ENCODE measurements at regions not wholly inside any gene's neighbourhood (a gene's known extent, or its start where the extent isn't known, plus 50 kb on each side); places are given as distances from the start of the nearest gene placed in this dataset.
"Not testable (repeated sequence)": the region's sequence is repeated elsewhere in the genome, so short reads cannot be mapped to it uniquely, and the experiment has no call there.

DNA sequence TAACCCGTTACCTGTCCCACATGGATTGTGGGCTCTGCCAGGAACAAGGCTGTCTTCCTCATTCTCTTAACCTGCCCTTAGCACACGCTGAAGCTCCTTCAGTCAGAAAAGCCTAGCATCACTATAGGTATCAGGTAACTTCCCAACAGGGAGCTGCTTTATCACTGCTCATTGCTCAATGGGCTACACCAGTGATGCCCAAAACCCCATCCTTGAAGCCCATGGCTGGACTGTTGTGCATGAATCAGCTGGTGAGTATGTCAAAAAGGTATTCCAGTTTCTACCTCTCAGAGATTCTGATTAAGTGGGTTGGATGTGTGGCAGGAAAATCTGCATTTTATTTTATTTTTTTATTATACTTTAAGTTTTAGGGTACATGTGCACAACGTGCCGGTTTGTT lies 362.2 kb downstream of the LRATD1 start:
- DNase-seq: no peak

DNA sequence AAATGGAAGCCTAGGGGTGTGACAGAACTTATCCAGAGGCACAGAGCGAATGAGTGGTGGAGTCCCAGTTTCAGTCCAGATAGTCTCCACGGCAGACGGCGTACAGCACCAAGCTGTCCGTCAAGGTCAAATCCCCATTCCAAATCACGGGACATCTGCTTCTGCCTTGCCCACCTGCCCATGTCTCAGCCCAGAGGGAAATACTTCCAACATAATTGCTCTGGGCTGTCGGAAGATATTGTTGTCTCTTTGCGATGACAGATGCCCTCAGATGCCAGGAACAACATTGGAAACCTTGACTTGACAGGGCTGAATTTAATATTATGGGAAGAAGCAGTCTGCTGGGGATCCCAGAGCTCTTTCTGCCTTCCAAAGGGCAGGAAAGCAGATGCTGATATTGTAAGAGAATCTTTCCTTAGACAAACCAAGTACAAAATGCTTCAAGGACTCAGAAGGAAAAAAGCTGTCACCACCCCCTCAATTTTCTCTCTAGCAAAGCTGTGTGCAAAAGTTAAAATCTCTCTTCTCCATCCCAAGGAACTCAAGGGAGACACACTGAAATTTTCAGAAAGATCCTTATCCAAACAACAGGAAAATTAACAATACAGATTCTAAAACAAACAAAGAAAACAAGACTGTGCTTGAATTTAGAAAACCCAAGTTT lies 364.0 kb downstream of the LRATD1 start:
- no peak for DNase-seq

DNA sequence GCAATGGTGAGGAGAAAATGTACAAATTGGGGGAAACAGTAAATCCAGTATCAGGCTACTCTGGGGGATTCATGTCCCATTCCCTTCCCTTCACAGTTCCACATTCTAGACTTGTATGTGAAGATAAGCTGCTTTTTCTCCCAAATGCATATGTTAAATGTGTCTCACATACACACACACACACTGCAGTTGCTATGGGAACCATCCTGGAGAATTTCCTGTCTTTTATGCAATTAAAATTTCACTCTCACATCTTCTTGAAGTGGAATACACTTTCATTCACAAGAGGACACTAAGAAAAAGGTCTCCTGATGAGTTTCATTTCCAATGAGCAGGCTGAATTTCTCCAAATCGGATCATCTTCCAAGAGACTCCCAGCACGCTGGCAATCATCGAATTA lies 366.0 kb downstream of the LRATD1 start:
- DNase-seq: no peak

DNA sequence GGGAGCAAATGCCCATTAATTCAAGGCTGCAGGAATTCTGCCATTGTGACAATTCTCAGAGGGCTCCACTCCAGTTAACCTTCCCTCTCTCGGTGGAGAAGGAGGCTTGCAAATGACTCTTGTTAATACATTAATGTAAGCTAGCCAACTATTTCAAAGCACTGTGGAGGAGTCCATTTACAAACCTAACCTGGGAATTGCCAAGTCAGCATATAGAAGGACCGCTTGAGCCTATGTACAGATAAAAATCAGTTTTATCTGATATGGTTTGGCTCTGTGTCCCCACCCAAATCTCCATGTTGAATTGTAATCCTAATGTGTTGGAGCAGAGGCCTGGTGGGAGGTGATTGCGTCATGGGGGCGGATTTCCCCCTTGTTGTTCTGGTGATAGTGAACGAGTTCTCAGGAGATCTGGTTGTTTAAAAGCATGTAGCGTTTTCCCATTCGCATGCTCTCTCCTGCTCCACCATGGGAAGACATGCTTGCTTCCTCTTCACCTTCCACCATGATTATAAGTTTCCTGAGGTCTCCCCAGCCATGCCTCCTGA lies 366.7 kb downstream of the LRATD1 start:
- DNase-seq: no peak

DNA sequence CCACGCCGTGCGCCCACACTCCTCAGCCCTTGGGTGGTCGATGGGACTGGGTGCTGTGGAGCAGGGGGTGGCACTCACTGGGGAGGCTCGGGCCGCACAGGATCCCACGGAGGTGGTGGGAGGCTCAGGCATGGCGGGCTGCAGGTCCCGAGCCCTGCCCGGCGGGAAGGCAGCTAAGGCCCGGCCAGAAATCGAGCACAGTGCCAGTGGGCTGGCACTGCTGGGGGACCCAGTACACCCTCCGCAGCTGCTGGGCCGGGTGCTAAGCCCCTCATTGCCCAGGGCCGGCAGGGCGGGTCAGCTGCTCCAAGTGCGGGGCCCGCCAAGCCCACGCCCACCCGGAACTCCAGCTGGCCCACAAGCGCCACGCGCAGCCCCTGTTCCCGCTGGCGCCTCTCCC lies 370.0 kb downstream of the LRATD1 start:
- DNase-seq: not testable (repeated sequence)

DNA sequence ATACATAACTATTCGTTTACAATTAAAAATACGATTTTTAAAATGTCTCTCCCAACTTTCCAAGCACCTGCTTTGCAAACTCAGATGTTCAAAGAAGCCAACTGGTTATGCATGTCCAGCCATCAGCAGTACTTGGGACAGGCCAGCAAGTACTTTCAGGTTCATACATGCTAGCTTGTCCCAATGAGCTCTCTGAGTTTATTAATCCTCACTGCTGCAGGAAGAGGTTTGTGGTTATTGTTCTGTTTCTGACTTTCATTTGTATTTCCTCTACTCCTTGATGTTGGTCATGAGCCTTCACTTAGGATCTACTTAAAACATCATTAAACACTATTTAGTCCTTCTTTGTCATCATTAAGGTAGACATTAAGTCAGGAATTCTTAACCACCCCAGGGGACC lies 374.1 kb downstream of the LRATD1 start:
- DNase-seq: no peak

DNA sequence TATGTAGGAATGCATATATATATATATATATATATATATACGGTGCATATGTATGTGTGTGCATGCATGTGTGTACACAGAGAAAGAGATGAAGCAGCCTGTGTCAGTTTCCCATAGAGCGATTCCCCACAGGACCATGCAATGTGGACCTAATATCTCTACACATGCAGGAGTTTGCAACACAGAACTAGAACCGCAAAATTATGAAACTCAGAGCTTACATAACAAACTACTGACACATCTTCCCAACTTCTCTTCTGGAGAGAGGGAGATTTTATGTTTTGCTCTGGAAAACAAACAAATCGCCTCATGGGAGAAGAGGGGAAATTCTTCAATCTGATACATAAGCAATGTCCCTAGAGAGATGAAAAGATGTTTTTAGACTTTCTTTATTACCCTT lies 377.2 kb downstream of the LRATD1 start:
- DNase-seq: no peak

DNA sequence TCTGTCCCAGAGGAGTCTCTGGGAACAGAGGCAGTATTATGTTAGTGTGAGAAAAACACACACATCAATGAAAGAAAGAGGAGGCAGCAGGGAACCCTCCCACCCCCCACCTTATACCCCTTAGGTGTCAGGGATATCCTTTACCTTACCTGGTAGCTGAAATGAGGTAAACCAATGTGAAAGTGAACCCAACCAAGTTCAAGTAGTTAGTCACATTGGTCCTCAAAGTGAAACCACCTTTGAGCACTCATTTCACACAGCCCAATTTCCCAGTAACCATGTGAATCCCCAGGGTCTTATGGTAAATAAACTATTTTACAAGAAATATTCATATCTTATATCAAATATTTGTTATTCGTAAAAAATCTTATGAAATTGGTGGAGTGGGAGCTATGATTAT lies 377.8 kb downstream of the LRATD1 start:
- DNase-seq: no peak

DNA sequence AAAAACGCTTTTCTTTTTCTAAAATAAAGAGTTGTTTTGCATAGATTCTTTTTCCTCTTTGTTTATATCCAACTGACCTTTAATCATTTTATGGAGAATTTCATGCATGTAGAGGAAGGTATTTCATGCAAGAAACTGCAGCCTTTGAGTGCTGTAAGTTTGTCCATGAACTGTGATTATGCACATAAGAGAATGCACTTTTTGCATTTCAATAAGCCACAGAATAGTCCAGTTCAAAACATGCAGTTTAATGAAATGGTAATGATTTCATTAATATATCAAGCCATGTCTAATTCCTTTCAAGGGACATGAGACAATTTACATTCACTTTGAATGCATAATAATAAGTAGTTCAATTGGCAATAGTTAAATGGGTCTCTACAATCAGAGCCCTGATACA lies 386.3 kb downstream of the LRATD1 start:
- DNase-seq: no peak

DNA sequence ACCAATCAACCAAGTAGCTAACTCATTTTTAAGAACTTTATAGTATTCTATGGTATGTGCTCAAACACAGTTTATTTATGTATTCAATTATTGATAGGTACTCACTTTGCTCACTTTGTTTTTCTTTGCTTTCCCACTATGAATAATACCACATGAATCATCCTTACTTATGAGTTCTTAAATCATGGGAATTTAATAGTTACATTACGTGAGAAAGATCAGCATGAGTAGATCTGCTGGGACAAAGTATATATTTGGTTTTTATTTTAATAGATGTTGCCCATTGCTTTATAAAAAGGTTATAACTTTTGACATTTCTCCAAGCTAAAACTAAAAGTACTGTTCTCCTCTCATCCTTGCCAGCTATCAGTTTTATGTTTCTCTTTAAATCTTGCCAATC lies 390.7 kb downstream of the LRATD1 start:
- no peak for DNase-seq

DNA sequence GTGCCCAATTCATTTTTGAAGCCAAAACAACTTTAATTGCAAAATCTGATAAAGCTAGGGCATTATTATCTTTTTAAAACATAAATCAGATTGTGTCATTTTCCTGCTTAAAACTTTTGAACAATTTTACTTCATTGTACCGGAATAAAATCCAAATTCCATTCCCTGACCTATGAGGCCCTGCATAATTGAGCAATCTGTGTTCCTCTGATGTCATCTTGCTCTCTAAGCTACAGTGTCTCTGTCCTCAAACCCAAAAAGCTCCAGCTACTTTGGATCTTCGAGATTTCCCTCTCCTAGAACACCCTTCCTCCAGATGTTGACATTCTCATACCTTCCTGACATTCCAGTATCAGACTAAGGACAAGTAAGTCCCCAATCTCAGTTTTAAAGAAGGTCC lies 395.9 kb downstream of the LRATD1 start:
- DNase-seq: no peak

DNA sequence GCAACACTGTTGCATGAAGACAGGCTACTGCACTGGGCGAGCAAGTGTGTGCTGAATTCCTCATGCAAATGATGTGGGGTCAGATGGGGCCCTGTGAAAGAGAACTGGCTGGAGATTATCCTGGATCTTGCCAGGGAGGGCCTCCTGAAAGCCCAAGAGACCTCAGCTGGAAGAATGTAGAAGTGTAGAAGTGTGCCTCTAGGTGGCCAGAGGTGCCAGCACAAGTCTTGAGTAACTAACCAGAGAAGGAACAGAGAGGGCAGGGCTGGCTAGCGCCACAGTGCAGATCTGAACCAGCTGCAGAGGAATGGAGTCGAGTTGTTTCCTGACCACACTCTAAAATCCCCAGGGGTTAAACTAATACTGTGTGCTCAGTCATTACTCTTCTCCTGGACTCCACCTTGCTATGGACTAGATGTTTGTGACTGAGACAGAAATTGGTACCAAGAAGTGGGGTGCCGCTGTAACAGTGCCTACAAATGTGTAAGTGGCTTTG lies 399.3 kb downstream of the LRATD1 start:
- no peak for DNase-seq

DNA sequence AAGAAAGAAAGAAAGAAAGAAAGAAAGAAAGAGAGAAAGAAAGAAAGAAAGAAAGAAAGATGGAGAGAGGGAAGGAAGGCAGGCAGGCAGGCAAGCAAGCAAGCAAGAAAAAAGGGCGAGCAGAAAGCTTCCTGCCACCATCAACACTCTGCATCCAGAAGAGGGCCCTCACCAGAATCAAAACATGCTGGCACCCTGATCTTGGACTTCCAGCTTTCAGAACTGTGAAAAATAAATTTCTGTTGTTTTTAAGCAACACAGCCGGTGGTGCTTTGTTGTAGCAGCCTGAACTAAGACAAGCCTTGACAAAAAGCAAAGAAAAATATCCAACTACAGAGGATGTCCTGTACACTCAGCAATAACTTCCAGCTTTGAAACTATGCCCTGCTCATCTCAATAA lies 401.7 kb downstream of the LRATD1 start:
- no peak for DNase-seq

DNA sequence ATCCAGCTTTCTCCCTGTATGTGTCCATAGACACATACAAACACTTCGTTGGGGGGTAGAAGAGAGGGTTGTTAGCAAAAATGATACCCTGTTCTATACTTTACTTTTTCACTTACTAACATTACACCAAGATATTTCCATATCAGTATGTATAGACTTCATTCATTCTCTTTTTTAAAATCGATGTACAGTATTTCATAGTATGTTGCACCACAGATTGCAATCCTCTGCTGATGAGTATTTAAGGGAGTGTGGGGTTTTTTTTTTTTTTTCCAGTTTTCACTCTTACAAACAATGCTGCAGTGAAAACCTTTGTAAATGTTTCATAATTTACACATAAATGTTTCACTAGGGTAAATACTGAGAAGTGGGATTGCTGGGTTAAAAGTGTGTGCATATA lies 402.3 kb downstream of the LRATD1 start:
- no peak for DNase-seq

DNA sequence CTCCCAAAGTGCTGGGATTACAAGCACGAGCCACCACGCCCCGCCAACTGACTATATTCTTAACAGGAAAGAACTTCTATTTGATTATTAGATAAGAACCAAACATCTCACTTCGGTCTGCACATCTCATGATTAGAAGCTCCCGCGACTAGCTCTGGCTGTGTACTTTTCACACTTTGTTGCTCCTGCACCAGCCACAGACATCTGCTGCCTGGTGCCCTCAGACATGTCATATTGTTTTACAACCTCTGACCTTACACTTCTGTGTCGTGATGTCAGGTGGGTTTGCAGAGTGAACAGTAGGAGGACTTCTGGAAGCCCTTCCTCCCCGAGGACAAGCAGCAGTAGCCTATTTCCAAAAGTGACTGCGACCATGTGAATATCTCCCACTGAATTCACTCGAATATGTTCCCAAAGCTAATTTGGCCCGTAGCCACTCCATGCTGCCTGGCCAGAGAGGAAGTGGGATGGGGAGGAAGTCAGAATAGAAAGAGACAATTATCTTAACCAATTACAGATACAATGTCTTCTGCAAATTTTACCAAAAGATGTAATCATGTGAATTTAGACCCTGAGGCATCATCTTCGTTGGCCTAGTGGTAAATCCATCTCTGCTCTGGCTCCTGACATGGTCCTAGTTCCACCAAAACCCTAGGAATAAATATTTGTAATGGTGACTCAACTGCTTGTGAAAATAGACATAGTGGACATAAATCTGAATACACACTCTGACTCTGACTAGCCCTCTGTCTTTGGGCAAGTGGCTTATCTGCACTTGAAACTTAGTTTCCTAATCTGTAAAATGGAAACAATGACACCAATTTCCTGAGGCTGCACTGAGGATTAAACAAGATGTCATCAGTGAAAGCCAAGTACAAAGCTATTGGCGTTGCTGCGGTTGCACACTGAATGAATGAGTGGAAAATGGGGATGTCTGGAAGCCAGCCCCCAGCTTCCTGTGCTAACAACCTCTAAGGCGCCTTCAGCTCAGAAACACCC lies 406.1 kb downstream of the LRATD1 start:
- DNase-seq: peak in 1 of 2 experiments; percentile 29

DNA sequence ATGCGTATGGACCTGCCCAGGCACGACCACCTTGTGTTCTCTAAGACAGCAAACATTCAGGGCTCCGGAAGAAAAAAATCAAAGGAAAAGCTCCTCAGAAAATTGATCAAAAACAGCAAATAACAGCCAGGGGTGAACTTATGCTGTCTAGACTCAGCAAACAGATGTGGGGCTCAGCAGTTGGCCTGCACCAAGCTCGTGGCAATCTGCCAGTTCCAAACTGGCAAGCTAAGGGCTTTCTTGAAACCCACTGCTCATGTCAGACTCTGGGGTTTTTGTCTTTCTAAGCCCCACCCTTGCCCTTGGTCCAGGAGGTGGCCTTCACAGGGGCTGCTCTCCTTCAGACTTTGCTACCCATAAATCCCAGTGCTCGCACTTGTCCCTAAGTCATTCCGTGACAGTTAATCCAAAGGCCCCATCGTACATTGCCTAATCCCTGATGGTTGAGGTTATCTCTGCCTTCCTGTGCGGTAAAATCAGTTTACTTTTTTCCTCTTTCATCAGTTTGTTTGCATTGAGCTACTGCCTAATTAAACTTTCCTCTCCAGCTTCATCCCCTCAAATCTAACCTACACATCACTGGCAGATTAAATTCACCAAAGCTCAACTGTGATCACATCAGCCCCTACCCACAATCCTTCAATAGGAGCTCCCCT lies 408.0 kb downstream of the LRATD1 start:
- no peak for DNase-seq

DNA sequence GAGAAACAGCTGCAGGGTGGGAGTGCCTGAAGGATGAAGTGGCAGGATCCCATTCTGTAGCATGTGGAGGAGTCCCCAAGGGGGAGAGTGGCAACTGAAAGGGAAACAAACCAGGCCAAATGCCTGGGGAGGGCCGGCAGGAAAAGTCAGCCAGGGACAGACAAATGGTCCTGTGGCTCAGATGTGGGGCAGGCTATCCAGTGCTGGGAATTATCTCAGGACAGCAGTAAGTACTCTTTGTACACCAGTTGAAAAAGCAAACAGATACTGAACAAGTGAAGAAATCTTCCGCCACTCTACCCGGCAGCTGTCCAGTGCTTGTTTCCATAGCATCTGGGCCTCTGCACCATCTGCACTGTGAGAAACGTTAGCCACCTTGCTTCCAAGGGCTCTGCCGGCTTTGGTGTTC lies 408.9 kb downstream of the LRATD1 start:
- DNase-seq: no peak

DNA sequence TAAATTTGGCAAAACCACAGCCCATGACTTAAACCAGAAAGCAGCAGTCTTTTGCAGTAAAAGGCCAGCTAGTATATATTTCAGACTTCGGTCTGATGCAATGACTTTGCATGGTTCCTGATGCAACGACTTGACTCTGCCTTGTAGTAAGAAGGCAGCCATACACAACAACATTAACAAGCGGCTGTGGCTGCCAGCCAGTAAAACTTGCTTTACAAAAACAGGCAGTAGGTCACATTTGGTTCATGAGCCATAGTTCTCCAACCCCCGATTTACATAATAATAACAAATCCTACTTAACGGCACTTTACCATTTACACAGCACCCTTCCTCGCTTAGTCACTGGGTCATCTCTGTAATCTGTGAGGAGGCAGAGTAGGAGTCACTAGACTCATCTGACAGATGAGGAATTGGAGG lies 410.3 kb downstream of the LRATD1 start:
- DNase-seq: no peak

DNA sequence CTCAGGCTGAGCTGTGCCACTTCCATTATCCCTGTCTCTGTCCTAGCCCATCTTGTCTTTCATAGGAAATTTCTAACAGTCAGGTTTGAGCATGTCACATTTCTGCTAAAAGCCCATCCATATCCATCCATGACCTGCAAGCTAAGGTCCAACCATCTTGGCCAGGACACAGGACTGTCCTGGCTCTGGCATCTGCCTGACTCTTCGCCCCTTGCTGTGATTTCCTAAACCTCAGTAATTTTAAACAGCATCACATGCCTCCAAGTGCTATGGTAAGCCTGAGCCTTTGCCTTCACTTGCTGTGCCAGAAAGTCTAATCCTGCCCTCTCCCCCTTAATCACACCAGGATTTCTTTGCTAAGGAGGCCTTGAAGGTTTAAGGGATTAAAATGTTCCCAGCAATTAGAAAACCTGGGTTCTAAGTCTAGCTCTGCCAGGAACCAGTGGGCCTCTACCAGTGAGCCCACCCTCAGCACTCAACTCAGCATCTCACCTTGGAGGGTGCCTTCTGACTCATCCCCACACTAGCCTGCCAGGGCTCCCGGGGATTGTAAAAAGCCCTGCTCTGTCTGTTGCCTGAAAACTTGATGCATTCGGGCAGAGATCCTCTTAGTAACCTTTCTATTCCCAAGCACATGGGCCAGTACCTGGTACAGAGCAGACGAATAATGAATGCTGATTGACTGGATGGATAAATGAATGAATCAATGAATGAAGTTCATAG lies 411.0 kb downstream of the LRATD1 start:
- DNase-seq: no peak

DNA sequence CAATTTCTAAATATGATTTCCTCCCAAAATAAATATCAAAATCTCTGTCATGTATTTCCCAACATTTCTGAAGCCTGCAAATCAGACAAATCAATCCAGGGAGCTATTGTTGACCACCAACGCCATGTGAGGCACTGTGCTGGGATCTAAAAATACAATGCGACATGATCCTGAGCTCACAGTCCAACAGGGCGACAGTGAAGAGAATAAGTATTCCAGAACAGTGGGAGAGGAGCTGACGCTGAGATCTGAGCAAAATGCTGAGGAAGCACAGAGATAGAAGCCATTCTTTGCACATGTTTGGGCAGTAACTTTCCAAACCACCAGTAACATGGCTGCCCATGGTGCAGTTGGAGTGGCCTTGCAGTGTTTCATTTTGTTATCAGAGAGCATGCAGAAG lies 412.5 kb downstream of the LRATD1 start:
- DNase-seq: no peak

DNA sequence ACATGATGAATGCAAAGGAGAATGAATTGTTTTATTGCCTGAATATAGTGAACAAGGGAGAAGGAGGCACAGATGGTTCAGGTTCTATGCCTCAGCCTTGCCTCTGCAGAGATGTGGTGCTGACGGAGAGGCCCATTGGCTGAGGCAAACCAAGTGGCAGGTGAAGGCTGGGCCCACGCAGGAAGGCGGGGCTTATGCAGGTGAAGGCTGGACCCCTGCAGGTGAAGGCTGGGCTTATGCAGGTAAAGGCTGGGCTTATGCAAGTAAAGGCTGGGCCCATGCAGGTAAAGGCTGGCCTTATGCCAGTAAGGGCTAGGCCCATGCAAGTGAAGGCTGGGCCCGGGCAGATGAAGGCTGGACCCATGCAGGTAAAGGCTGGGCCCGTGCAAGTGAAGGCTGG lies 414.7 kb downstream of the LRATD1 start:
- no peak for DNase-seq

DNA sequence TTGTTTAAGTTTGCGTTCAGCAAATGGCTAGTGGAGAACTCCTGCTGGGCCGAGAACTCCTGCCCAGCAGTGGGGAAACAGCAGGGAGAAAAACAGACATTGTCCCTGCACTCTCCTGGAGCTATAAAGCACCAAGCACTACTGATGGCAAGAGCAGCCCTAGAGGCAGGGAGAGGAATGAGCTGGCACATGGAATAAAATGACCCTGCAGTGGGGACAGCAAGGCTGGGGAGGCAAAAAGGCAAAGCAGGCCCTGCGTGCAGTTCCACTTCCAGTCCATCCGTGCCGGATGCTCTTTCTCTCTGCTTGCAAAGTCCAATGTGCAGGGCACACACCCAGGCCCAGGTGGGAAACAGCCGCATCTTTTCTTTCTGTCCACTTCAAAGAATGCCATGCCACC lies 415.5 kb downstream of the LRATD1 start:
- no peak for DNase-seq
